K562 (cell line): ENCODE measurements at regions not wholly inside any gene's neighbourhood (a gene's known extent, or its start where the extent isn't known, plus 50 kb on each side); places are given as distances from the start of the nearest gene placed in this dataset.

ENCODE experiments used
- ATAC-seq: fragments of 200-7000 bp; cut with Tn5 transposase; 3 replicates; pipeline ENCODE4 v1.9.1; 2020; ENCODE audit warnings: moderate library complexity
- BruUV-seq: library from RNA; stranded (reverse); fragments of 400-500 nt; replicated peaks from 2 replicates; lab custom pipeline; 2021; lab: Mats Ljungman, UMichigan
- CTCF ChIA-PET: fragments of 300-600 bp; formaldehyde crosslinking; extraction: SDS; loops from one replicate; lab custom pipeline; 2021; ENCODE audit warnings: low intra/inter-chr PET ratio; lab: Yijun Ruan, JAX
- POLR2A ChIA-PET: fragments of 300-600, 350-650 bp; sonication (Branson Sonifier 250); formaldehyde crosslinking; extraction: SDS; loops from one replicate; lab custom pipeline; 2021; ENCODE audit warnings: antibody characterized with exemption, inconsistent platforms; lab: Yijun Ruan, JAX
- DNase-seq, 4 experiments: peaks; one replicate each; pipeline versions ENCODE4 v3.0.0 to v3.0.0-alpha.2; 2011 to 2018; ENCODE audit warnings: low spot score in 3 of 4, mixed read lengths in 3 of 4; ENCODE audit errors: extremely low read depth in 1 of 4
- FAIRE-seq: peaks from 2 replicates; lab custom pipeline; 2011; peaks lifted over from hg19 to GRCh38; lab: Jason Lieb, UNC
- H2AFZ ChIP-seq: 2 replicates; pipeline ENCODE4 v1.6.0; 2011; ENCODE audit warnings: low read depth, low read length, control low read depth, inconsistent platforms
- H3K27ac ChIP-seq: fragments of 200-600 bp; 3 replicates; pipeline ENCODE4 v1.8.0; 2011; ENCODE audit warnings: low read depth, mild to moderate bottlenecking, control low read depth, inconsistent platforms, low read length, moderate library complexity, mixed read lengths; ENCODE audit errors: extremely low read depth
- H3K27me3 ChIP-seq, 2 experiments: fragments of 300-600 bp in 1 of 2; 2 replicates in 1 of 2; 3 replicates in 1 of 2; pipeline versions ENCODE4 v1.6.0 to v1.8.0; 2011; ENCODE audit warnings: inconsistent platforms in 2 of 2, low read length in 2 of 2, mild to moderate bottlenecking in 1 of 2, mixed read lengths in 1 of 2, moderate library complexity in 1 of 2; ENCODE audit not compliant: control insufficient read depth in 2 of 2, insufficient read depth in 2 of 2
- H3K36me3 ChIP-seq: fragments of 300-600 bp; 3 replicates; pipeline ENCODE4 v1.8.0; 2011; ENCODE audit warnings: mild to moderate bottlenecking, low read length, inconsistent platforms; ENCODE audit not compliant: control insufficient read depth, insufficient read depth
- H3K4me1 ChIP-seq, 2 experiments: fragments of 200-600 bp in 1 of 2; replicated peaks in 1 of 2; 2 replicates in 1 of 2; 3 replicates in 1 of 2; pipeline versions ENCODE4 v1.5.1 to v1.8.0; 2011; ENCODE audit warnings: inconsistent platforms in 2 of 2, low read length in 2 of 2, mild to moderate bottlenecking in 1 of 2, mixed read lengths in 1 of 2, moderate library complexity in 1 of 2; ENCODE audit not compliant: control insufficient read depth in 2 of 2, insufficient read depth in 2 of 2
- H3K4me2 ChIP-seq: 2 replicates; pipeline ENCODE4 v1.6.1; 2011; ENCODE audit warnings: low read length, control low read depth, inconsistent platforms, mixed read lengths; ENCODE audit not compliant: insufficient read depth
- H3K4me3 ChIP-seq: fragments of 200-600 bp; sonication (generic), shearing (Covaris generic); 2 replicates; pipeline ENCODE4 v1.5.1; 2016; ENCODE audit warnings: control low read depth, inconsistent platforms
- H3K79me2 ChIP-seq: fragments of 200-600 bp; 3 replicates; pipeline ENCODE4 v1.8.0; 2011; ENCODE audit warnings: low read length, inconsistent platforms; ENCODE audit not compliant: control insufficient read depth, insufficient read depth
- H3K9ac ChIP-seq, 2 experiments: 2 replicates each; pipeline versions ENCODE4 v1.6.0 to v1.6.1; 2011; ENCODE audit warnings: low read depth in 2 of 2, low read length in 2 of 2, control low read depth in 1 of 2, inconsistent platforms in 1 of 2, mild to moderate bottlenecking in 1 of 2, mixed read lengths in 1 of 2; ENCODE audit not compliant: insufficient read depth in 1 of 2
- H3K9me1 ChIP-seq: one replicate; pipeline ENCODE4 v1.6.0; 2011; ENCODE audit warnings: inconsistent platforms, mild to moderate bottlenecking, low read length, moderate library complexity; ENCODE audit not compliant: control insufficient read depth, insufficient read depth
- H3K9me3 ChIP-seq: replicated peaks from 2 replicates; pipeline ENCODE4 v1.5.1; 2011; ENCODE audit warnings: low read depth, low read length, inconsistent platforms; ENCODE audit not compliant: control insufficient read depth, insufficient read depth
- H4K20me1 ChIP-seq: replicated peaks from 2 replicates; pipeline ENCODE4 v1.6.1; 2011; ENCODE audit warnings: low read length, inconsistent platforms, mixed read lengths; ENCODE audit not compliant: control insufficient read depth, insufficient read depth
- LEF1 ChIP-seq: fragments of 450-650 bp; IDR thresholded peaks from 2 replicates; pipeline ENCODE4 v1.6.1; 2016; ENCODE audit warnings: mild to moderate bottlenecking
- MEIS2 ChIP-seq: fragments of 450-650 bp; IDR thresholded peaks from 2 replicates; pipeline ENCODE4 v1.6.1; 2014; ENCODE audit warnings: mild to moderate bottlenecking; ENCODE audit not compliant: partially characterized antibody
- MTA2 ChIP-seq: fragments of 450-650 bp; IDR thresholded peaks from 2 replicates; pipeline ENCODE4 v1.6.1; 2016; ENCODE audit warnings: low read depth
- MYC ChIP-seq, 2 experiments: fragments of 250-450 bp in 1 of 2; sonication (Bioruptor Pico) in 1 of 2; IDR thresholded peaks; 2 replicates each; pipeline versions ENCODE4 v1.5.1 to v1.6.1; 2012 to 2021; ENCODE audit warnings: low read depth in 2 of 2, borderline replicate concordance in 1 of 2, improper control_type of control experiment in 1 of 2, low read length in 1 of 2, mild to moderate bottlenecking in 1 of 2, moderate library complexity in 1 of 2
- NFIC ChIP-seq: fragments of 450-650 bp; IDR thresholded peaks from 2 replicates; pipeline ENCODE4 v1.6.1; 2017; ENCODE audit warnings: mild to moderate bottlenecking, inconsistent platforms
- SNIP1 ChIP-seq: fragments of 450-650 bp; IDR thresholded peaks from 2 replicates; pipeline ENCODE4 v1.7.1; 2017; ENCODE audit warnings: low read depth, mild to moderate bottlenecking
- TSC22D4 ChIP-seq: fragments of 450-650 bp; IDR thresholded peaks from 2 replicates; pipeline ENCODE4 v1.6.1; 2016; ENCODE audit warnings: missing genetic modification characterization, missing biosample characterization, control low read depth
- ZC3H4 ChIP-seq: sonication (generic); formaldehyde crosslinking; IDR thresholded peaks from 2 replicates; pipeline ENCODE4 v1.9.0; 2021; ENCODE audit warnings: missing genetic modification reagents, borderline replicate concordance
- ZNF644 ChIP-seq: fragments of 200-800 bp; sonication (Bioruptor generic); IDR thresholded peaks from 2 replicates; pipeline ENCODE4 v1.6.1; 2016; ENCODE audit warnings: low read depth, missing genetic modification characterization, missing compliant biosample characterization
- WGBS: fragments of 100-300 bp; shearing (Covaris generic); methylation state at CpG from one replicate; pipeline ENCODE4 v1.1.6; 2016; ENCODE audit warnings: low coverage, mixed read lengths; ENCODE audit not compliant: insufficient coverage; ENCODE audit errors: missing lambda C conversion rate; 5-methylcytosine and 5-hydroxymethylcytosine counted together
- in situ Hi-C: fragments of 300-500 bp; cut with MboI; formaldehyde crosslinking; loops from 4 replicates; pipeline ENCODE4 v1.15.0; 2018; ENCODE audit warnings: inconsistent platforms, mixed read lengths
- intact Hi-C: fragments of 100-400 bp; cut with micrococcal nuclease; formaldehyde crosslinking; loops from 2 replicates; pipeline ENCODE4 v1.14.2; 2022
- TF ChIP-seq, protein P1 (sequence below): sonication (generic); formaldehyde crosslinking; IDR thresholded peaks from 2 replicates; pipeline ENCODE4 v1.8.0; 2022; ENCODE audit warnings: missing genetic modification reagents, mild to moderate bottlenecking, borderline replicate concordance
- TF ChIP-seq, protein P2 (sequence below): fragments of 200-800 bp; sonication (Bioruptor generic); IDR thresholded peaks from 2 replicates; pipeline ENCODE4 v1.6.1; 2017; ENCODE audit warnings: missing genetic modification characterization, missing compliant biosample characterization
- TF ChIP-seq, protein P3 (sequence below): sonication (generic); formaldehyde crosslinking; IDR thresholded peaks from 2 replicates; pipeline ENCODE4 v1.8.1; 2023; ENCODE audit warnings: missing genetic modification reagents, mild to moderate bottlenecking, borderline replicate concordance

- under 1% methylated on average over 9 of the region's 9 CpGs for WGBS
- H3K27me3 ChIP-seq = peaks cover 0 to 23% of the 10 kb centered on the region in 2 experiments; a peak in 4 of 5 replicates
- DNase-seq = no peak
- TF ChIP-seq, protein P1, sequence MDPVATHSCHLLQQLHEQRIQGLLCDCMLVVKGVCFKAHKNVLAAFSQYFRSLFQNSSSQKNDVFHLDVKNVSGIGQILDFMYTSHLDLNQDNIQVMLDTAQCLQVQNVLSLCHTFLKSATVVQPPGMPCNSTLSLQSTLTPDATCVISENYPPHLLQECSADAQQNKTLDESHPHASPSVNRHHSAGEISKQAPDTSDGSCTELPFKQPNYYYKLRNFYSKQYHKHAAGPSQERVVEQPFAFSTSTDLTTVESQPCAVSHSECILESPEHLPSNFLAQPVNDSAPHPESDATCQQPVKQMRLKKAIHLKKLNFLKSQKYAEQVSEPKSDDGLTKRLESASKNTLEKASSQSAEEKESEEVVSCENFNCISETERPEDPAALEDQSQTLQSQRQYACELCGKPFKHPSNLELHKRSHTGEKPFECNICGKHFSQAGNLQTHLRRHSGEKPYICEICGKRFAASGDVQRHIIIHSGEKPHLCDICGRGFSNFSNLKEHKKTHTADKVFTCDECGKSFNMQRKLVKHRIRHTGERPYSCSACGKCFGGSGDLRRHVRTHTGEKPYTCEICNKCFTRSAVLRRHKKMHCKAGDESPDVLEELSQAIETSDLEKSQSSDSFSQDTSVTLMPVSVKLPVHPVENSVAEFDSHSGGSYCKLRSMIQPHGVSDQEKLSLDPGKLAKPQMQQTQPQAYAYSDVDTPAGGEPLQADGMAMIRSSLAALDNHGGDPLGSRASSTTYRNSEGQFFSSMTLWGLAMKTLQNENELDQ (CRISPR knock-in tag) = no peak
- TF ChIP-seq ZNF644 (tag) (no peak), SNIP1 (no peak), LEF1 (no peak), MYC (IDR thresholded peaks at IDR 0.05; ENCODE audit: low read depth, low read length) (no peak), MYC (CRISPR knock-in tag; IDR thresholded peaks at IDR 0.05; ENCODE audit: borderline replicate concordance, low read depth) (no peak), TSC22D4 (tag) (no peak), MEIS2 (no peak), NFIC (no peak), MTA2 (no peak), ZC3H4 (CRISPR knock-in tag) (no peak)
- TF ChIP-seq, protein P2, sequence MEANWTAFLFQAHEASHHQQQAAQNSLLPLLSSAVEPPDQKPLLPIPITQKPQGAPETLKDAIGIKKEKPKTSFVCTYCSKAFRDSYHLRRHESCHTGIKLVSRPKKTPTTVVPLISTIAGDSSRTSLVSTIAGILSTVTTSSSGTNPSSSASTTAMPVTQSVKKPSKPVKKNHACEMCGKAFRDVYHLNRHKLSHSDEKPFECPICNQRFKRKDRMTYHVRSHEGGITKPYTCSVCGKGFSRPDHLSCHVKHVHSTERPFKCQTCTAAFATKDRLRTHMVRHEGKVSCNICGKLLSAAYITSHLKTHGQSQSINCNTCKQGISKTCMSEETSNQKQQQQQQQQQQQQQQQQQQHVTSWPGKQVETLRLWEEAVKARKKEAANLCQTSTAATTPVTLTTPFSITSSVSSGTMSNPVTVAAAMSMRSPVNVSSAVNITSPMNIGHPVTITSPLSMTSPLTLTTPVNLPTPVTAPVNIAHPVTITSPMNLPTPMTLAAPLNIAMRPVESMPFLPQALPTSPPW (CRISPR knock-in tag) = no peak
- TF ChIP-seq, protein P3, sequence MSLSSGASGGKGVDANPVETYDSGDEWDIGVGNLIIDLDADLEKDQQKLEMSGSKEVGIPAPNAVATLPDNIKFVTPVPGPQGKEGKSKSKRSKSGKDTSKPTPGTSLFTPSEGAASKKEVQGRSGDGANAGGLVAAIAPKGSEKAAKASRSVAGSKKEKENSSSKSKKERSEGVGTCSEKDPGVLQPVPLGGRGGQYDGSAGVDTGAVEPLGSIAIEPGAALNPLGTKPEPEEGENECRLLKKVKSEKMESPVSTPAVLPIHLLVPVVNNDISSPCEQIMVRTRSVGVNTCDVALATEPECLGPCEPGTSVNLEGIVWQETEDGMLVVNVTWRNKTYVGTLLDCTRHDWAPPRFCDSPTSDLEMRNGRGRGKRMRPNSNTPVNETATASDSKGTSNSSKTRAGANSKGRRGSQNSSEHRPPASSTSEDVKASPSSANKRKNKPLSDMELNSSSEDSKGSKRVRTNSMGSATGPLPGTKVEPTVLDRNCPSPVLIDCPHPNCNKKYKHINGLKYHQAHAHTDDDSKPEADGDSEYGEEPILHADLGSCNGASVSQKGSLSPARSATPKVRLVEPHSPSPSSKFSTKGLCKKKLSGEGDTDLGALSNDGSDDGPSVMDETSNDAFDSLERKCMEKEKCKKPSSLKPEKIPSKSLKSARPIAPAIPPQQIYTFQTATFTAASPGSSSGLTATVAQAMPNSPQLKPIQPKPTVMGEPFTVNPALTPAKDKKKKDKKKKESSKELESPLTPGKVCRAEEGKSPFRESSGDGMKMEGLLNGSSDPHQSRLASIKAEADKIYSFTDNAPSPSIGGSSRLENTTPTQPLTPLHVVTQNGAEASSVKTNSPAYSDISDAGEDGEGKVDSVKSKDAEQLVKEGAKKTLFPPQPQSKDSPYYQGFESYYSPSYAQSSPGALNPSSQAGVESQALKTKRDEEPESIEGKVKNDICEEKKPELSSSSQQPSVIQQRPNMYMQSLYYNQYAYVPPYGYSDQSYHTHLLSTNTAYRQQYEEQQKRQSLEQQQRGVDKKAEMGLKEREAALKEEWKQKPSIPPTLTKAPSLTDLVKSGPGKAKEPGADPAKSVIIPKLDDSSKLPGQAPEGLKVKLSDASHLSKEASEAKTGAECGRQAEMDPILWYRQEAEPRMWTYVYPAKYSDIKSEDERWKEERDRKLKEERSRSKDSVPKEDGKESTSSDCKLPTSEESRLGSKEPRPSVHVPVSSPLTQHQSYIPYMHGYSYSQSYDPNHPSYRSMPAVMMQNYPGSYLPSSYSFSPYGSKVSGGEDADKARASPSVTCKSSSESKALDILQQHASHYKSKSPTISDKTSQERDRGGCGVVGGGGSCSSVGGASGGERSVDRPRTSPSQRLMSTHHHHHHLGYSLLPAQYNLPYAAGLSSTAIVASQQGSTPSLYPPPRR (CRISPR knock-in tag) = no peak
Observed at GRCh38 chr12:94733727-94734126, 83.4 kb upstream of the TMCC3 start.

More at GRCh38 chr12:94733727-94734126, 83.4 kb upstream of the TMCC3 start:
- intact Hi-C loops = no loop called here
- no TSS peak for BruUV-seq
- no peak for ATAC-seq
- ChIA-PET CTCF (no interaction called here), POLR2A (interaction anchor here (0.7 kb wide), 1 partner anchor 68 kb away, joined by 3 read pairs; no protein-coding TSS in a partner anchor)
- no peaks in the 10 kb centered on the region; the same call in 1 of the 2 replicates for H4K20me1 ChIP-seq
- no peaks in the 10 kb centered on the region for H3K36me3 ChIP-seq
- H3K4me1 ChIP-seq = no peaks in the 10 kb centered on the region
- no peaks in the 10 kb centered on the region for H3K79me2 ChIP-seq
- no peak overlapping the region for H3K9ac ChIP-seq
- no peak overlapping the region for H2AFZ ChIP-seq
- in situ Hi-C loops = no loop called here
- no peaks in the 10 kb centered on the region for H3K9me1 ChIP-seq
- no peak overlapping the region for H3K4me2 ChIP-seq
- H3K4me3 ChIP-seq = no peak overlapping the region
- no peak for FAIRE-seq
- H3K9me3 ChIP-seq = no peaks in the 10 kb centered on the region
- no peak overlapping the region for H3K27ac ChIP-seq
